ENCODE measurements at regions not wholly inside any gene's neighbourhood (a gene's known extent, or its start where the extent isn't known, plus 50 kb on each side); places are given as distances from the start of the nearest gene placed in this dataset.

DNA sequence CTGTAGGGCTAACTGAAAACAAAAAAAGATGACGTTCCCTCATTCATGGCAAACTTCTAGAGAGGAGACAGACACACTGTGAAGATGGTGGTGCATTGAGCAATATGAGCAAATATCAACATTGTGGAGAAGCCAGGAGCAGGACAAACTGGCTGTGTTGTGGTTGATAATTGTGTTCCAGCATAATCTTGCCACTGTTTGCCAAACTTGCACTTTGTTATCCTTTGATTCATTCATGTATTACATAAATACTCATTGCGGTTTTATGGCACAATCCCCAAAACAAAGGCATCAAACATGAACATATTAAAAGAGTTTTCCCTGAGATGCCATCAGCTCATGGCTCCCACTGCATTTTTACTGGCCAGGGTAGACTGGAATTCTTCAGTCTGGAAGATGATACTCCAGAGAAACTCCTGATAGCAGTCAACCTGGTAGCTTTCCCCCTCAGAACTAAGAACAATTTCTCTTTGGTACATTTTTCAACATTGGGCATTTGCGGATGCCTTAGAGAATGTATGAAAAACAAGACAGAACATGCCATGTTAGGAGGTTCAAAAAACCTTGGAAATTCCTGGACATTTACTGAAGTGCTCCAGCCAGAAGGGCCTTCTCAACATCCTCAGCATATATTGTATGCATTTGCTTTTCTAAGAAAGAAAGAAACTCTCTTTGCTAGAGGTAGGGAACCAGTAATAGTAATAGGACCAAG, 487.4 kb upstream of the CELF4 start:
- H3K36me3 Mint-ChIP-seq (ENCODE audit: low read depth): no peaks in the 10 kb centered on the region
- ATAC-seq: no peak
- ChIA-PET POLR2A (no interaction called here), CTCF (no interaction called here)
- no peak overlapping the region for H3K27ac Mint-ChIP-seq
- no peak for DNase-seq
- H3K27me3 Mint-ChIP-seq: no peaks in the 10 kb centered on the region
- H3K4me3 Mint-ChIP-seq: no peak overlapping the region
- intact Hi-C loops (cut with DNase I, micrococcal nuclease): no loop called here
- peaks cover 1% of the 10 kb centered on the region for H3K9me3 Mint-ChIP-seq (ENCODE audit: low read depth)
- no peaks in the 10 kb centered on the region for H3K4me1 Mint-ChIP-seq

DNA sequence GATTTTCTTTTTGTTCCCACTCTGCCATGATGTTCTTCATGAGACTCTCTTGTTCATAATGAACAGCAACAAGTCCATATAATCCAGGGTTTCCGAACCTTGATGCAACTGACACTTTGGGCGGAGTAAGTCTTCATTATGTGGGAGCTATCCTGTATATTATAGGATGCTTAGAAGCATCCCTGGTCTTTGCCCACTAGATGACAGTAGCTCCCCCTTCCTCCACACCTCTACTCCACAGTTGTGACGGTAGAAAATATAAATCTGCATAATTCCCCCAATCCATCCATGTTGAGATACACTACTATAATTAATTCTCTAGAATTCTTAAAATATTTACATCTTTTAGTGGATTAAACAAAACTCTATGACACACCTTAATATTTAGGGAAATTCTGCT, 482.2 kb upstream of the CELF4 start:
- H3K4me3 Mint-ChIP-seq: no peak overlapping the region
- ATAC-seq: no peak
- no peaks in the 10 kb centered on the region for H3K27me3 Mint-ChIP-seq
- intact Hi-C loops (cut with DNase I, micrococcal nuclease): loop anchor here in 1 of 2 experiments (10.0 kb wide), 1 partner anchor 47 kb away; no protein-coding TSS in a partner anchor
- H3K9me3 Mint-ChIP-seq (ENCODE audit: low read depth): peaks cover 3% of the 10 kb centered on the region
- no peak overlapping the region for H3K27ac Mint-ChIP-seq
- DNase-seq: no peak
- H3K36me3 Mint-ChIP-seq (ENCODE audit: low read depth): no peaks in the 10 kb centered on the region
- H3K4me1 Mint-ChIP-seq: no peaks in the 10 kb centered on the region
- ChIA-PET POLR2A (no interaction called here), CTCF (no interaction called here)

DNA sequence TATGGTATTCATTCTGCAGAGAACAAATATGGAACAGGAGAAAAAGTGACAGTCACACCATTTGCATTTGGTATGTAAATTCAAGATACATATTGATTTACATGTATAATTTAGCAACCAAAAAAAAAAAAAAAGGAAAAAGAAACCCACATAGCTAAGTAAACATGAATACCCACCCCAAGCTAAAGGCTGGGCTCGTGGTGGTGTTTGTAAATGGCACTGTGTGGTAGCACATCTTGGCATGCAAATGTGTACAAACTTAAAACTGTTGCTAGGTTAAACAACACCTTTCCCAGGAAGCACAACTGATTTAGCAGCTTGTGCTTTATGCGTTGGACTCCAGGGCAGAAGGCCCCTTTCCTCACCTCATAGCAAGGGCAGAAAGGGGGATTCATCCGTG, 481.1 kb upstream of the CELF4 start:
- no peak overlapping the region for H3K4me3 Mint-ChIP-seq
- H3K27ac Mint-ChIP-seq: no peak overlapping the region
- no peaks in the 10 kb centered on the region for H3K36me3 Mint-ChIP-seq (ENCODE audit: low read depth)
- H3K27me3 Mint-ChIP-seq: no peaks in the 10 kb centered on the region
- intact Hi-C loops (cut with DNase I, micrococcal nuclease): loop anchor here in 1 of 2 experiments (10.0 kb wide), 1 partner anchor 48 kb away; no protein-coding TSS in a partner anchor
- ChIA-PET POLR2A (no interaction called here), CTCF (no interaction called here)
- DNase-seq (no peak), ATAC-seq (no peak)
- H3K9me3 Mint-ChIP-seq (ENCODE audit: low read depth): peaks cover 3% of the 10 kb centered on the region
- no peaks in the 10 kb centered on the region for H3K4me1 Mint-ChIP-seq

GRCh38 chr18:38045845-38046244, 480.2 kb upstream of the CELF4 start:
- intact Hi-C loops (cut with DNase I, micrococcal nuclease): loop anchor here in 1 of 2 experiments (10.0 kb wide), 1 partner anchor 49 kb away; no protein-coding TSS in a partner anchor
- no peak for ATAC-seq

DNA sequence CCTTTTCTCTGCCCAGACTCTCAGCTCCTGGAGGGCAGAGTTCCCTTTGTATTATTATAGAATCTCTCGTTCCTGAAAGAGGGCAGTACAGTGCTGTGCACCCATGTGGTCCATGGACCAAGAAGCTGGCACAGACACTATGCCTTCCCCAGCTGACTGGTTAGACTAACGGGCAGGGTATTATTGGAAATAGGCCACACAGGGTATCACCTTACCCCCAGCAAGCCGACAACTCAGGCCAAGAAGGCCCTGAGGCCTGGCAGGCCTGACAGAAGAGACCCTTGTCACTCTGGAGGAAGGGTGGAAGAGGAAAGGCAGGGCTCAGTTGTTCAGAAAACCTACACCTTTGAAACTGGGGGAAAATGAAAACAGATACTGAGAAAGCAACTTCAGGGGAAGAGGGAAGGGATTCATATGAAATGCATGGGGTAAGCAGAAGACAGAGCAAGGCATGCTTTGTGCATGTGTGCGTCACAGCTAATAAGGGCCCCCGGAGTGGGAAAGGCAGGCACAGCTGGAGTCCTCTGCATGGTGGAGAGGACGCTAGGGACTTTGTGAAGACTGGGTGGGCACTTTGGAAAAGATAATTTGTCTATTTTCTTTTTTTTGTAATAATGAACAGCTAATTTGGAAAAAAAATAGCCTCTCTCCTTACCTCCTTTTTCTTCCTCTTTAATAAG, 476.8 kb upstream of the CELF4 start:
- DNase-seq (no peak), ATAC-seq (no peak)
- no peak overlapping the region for H3K27ac Mint-ChIP-seq
- H3K4me3 Mint-ChIP-seq: no peak overlapping the region
- peaks cover 3% of the 10 kb centered on the region for H3K9me3 Mint-ChIP-seq (ENCODE audit: low read depth)
- H3K27me3 Mint-ChIP-seq: no peaks in the 10 kb centered on the region
- ChIA-PET CTCF (no interaction called here), POLR2A (no interaction called here)
- intact Hi-C loops (cut with DNase I, micrococcal nuclease): loop anchor here in 1 of 2 experiments (10.0 kb wide), 1 partner anchor 52 kb away; no protein-coding TSS in a partner anchor
- H3K36me3 Mint-ChIP-seq (ENCODE audit: low read depth): no peaks in the 10 kb centered on the region
- no peaks in the 10 kb centered on the region for H3K4me1 Mint-ChIP-seq

More at GRCh38 chr18:38045845-38046244, 480.2 kb upstream of the CELF4 start:
- no peaks in the 10 kb centered on the region for H3K27me3 Mint-ChIP-seq
- H3K4me1 Mint-ChIP-seq: no peaks in the 10 kb centered on the region
- H3K36me3 Mint-ChIP-seq (ENCODE audit: low read depth): no peaks in the 10 kb centered on the region
- no peak overlapping the region for H3K27ac Mint-ChIP-seq
- POLR2A ChIA-PET: no interaction called here
- DNase-seq: no peak
- CTCF ChIA-PET: no interaction called here
- H3K4me3 Mint-ChIP-seq: no peak overlapping the region
- peaks cover 3% of the 10 kb centered on the region for H3K9me3 Mint-ChIP-seq (ENCODE audit: low read depth)

DNA sequence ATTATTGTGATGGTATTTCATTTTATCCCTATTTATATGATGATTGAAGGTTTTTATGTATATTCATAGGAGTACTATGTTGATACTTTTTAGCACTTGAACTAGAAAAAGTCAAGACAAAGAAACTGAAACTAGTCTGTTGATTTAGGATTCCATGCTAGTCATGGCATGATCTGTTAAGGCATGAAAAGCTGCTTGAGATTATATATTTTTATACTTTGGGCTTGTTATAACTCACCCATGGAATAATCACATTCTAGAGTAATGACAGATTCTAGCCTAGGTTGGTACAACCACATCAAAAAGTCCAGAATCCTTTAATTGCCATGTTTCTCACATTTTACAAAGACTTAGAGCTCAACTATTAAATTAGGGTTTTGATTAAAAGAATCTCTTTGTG, 472.6 kb upstream of the CELF4 start:
- ATAC-seq (no peak), DNase-seq (no peak)
- ChIA-PET POLR2A (no interaction called here), CTCF (interaction anchor here (0.5 kb wide), 1 partner anchor 60 kb away, joined by 3 read pairs; no protein-coding TSS in a partner anchor)
- intact Hi-C loops (cut with DNase I, micrococcal nuclease): no loop called here
- Mint-ChIP-seq H3K27me3 (no peaks in the 10 kb centered on the region), H3K4me3 (no peak overlapping the region), H3K27ac (no peak overlapping the region), H3K9me3 (ENCODE audit: low read depth) (peaks cover 1% of the 10 kb centered on the region), H3K36me3 (ENCODE audit: low read depth) (no peaks in the 10 kb centered on the region), H3K4me1 (no peaks in the 10 kb centered on the region)

DNA sequence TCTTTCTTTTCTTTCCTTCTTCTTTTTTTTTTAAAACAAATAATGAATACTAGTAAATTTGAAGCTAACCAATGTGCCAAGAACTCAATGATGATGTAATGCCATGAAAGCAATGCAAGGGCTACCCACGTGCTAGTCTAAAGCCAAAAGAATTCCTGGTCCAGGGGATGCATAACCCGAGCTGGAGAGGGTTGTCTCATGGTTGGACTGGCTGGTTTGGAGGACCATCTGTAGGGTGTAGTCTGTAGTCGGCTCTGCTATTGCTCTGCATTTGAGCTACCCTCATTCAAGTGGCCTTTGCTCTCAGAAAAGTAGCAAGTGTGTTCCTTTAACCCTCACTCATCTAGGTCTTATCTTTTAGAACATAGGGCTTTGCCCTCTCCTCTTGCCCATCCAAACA, 469.6 kb upstream of the CELF4 start:
- ChIA-PET CTCF (no interaction called here), POLR2A (no interaction called here)
- no peak overlapping the region for H3K27ac Mint-ChIP-seq

DNA sequence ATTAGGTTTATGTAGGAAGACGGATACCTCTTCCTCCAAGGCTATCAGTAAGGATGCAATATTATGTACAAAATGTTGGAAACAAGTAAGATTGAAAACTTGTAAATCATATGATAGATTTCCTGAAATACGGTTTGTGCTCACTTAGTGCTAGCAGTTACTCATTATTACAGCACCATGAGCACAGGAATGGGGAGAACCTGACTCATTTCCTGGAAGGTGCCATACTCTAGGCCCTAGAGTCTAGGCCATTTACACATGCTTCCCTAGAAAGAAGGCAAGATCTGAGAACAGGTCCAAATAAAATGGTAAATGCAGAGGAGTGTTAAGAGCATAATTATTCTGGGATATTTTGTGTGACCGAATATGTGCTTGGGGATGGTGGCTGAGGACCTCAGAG, 467.7 kb upstream of the CELF4 start:
- DNase-seq (no peak), ATAC-seq (no peak)
- POLR2A ChIA-PET: no interaction called here
- H3K4me1 Mint-ChIP-seq: no peaks in the 10 kb centered on the region
- H3K36me3 Mint-ChIP-seq (ENCODE audit: low read depth): no peaks in the 10 kb centered on the region
- H3K27me3 Mint-ChIP-seq: no peaks in the 10 kb centered on the region
- H3K9me3 Mint-ChIP-seq (ENCODE audit: low read depth): peaks cover 1% of the 10 kb centered on the region
- no peak overlapping the region for H3K27ac Mint-ChIP-seq
- intact Hi-C loops (cut with DNase I, micrococcal nuclease): no loop called here
- CTCF ChIA-PET: no interaction called here
- H3K4me3 Mint-ChIP-seq: no peak overlapping the region

More for the DNA sequence above, 469.6 kb upstream of the CELF4 start:
- no peak overlapping the region for H3K4me3 Mint-ChIP-seq
- ATAC-seq (no peak), DNase-seq (no peak)
- H3K27me3 Mint-ChIP-seq: no peaks in the 10 kb centered on the region
- intact Hi-C loops (cut with DNase I, micrococcal nuclease): no loop called here
- peaks cover 1% of the 10 kb centered on the region for H3K9me3 Mint-ChIP-seq (ENCODE audit: low read depth)
- no peaks in the 10 kb centered on the region for H3K4me1 Mint-ChIP-seq
- no peaks in the 10 kb centered on the region for H3K36me3 Mint-ChIP-seq (ENCODE audit: low read depth)

DNA sequence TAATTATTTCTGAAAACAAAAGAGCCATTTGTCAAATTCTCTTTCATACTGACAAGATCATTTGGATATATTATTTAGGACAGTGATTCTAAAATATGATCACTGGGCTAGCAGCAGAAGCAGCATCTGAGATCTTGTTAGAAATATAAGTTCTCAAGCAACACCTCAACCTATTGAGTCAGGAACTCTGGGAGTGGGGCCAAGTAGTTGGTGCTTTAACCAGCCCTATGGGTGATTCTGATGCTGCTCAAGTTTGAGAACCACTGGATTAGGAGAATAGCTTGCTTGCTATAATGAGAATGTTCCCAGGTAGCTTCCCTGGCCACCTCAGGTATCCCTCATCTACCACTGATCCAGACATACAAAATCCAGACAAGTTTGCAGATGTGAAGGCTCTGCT, 466.9 kb upstream of the CELF4 start:
- Mint-ChIP-seq H3K27ac (no peak overlapping the region), H3K4me1 (no peaks in the 10 kb centered on the region), H3K4me3 (no peak overlapping the region), H3K9me3 (ENCODE audit: low read depth) (peaks cover 1% of the 10 kb centered on the region), H3K36me3 (ENCODE audit: low read depth) (no peaks in the 10 kb centered on the region), H3K27me3 (no peaks in the 10 kb centered on the region)
- CTCF ChIA-PET: no interaction called here
- ATAC-seq (no peak), DNase-seq (no peak)
- POLR2A ChIA-PET: no interaction called here
- intact Hi-C loops (cut with DNase I, micrococcal nuclease): no loop called here

DNA sequence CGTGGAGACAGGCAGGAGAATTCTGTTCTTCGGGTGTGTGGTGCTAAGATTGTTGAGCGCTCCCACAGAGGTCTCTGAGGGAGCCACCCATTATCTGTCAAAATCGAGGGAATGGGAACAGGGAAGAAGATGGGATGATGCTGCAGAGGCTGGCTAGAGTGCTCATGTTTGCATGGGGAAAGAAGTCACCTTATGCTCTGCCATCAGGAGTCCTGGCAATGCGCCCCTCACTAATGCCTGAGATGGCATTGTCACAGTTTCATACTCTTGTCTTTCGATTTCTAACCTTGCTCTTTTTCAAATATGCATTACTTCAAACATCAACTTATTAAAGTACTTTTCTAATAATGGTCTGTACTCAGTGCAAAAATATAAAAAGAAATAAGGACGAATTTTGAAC, 463.3 kb upstream of the CELF4 start:
- no peak for ATAC-seq
- Mint-ChIP-seq H3K36me3 (ENCODE audit: low read depth) (no peaks in the 10 kb centered on the region), H3K27me3 (no peaks in the 10 kb centered on the region), H3K9me3 (ENCODE audit: low read depth) (no peaks in the 10 kb centered on the region), H3K27ac (no peak overlapping the region), H3K4me3 (no peak overlapping the region), H3K4me1 (no peaks in the 10 kb centered on the region)
- POLR2A ChIA-PET: no interaction called here
- CTCF ChIA-PET: no interaction called here
- DNase-seq: no peak
- intact Hi-C loops (cut with DNase I, micrococcal nuclease): no loop called here

DNA sequence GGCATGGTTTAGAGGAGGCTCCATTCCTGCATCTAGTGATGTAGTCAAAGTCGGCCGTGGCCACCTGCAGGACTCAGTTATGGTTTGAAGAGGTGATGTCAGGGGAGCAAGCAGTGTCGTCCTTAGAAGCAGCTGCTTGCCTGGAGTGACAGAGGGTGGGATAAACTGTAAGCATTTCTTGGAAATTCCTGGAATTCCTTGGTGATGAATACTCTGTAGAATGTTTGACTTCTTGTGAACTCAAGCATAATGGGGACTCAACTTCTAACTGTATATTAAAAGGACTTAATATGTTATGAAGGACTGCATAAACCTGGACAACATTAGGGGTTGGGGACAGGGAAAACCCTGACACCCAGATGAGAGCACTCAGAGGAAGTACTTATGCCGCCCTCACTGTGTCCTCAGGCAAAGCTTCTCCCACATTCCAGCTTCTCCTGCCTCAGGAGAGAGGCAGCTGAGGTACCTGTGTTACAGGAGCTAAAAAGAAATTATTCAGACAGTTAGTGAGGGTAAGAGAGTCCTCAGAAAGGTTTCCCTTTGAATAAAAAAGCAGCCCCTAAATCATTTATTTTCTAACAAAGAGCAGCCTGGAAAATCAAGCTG, 459.9 kb upstream of the CELF4 start:
- ChIA-PET POLR2A (no interaction called here), CTCF (no interaction called here)
- ATAC-seq (no peak), DNase-seq (no peak)
- H3K9me3 Mint-ChIP-seq (ENCODE audit: low read depth): peaks cover 3% of the 10 kb centered on the region
- intact Hi-C loops (cut with DNase I, micrococcal nuclease): no loop called here
- no peaks in the 10 kb centered on the region for H3K4me1 Mint-ChIP-seq
- H3K27me3 Mint-ChIP-seq: no peaks in the 10 kb centered on the region
- no peak overlapping the region for H3K27ac Mint-ChIP-seq
- H3K4me3 Mint-ChIP-seq: no peak overlapping the region
- no peaks in the 10 kb centered on the region for H3K36me3 Mint-ChIP-seq (ENCODE audit: low read depth)

- Mint-ChIP-seq H3K4me1 (no peaks in the 10 kb centered on the region), H3K4me3 (no peak overlapping the region), H3K9me3 (ENCODE audit: low read depth) (peaks cover 3% of the 10 kb centered on the region), H3K27me3 (no peaks in the 10 kb centered on the region), H3K36me3 (ENCODE audit: low read depth) (no peaks in the 10 kb centered on the region), H3K27ac (no peak overlapping the region)
- ChIA-PET POLR2A (no interaction called here), CTCF (interaction anchor here (0.6 kb wide), 1 partner anchor 74 kb away, joined by 3 read pairs; no protein-coding TSS in a partner anchor)
- intact Hi-C loops (cut with DNase I, micrococcal nuclease): no loop called here
- ATAC-seq (no peak), DNase-seq (no peak)
These were observed 458.3 kb upstream of the CELF4 start for GRCh38 chr18:38023871-38024270.

All from activated CD4-positive, alpha-beta T cell treated with anti-CD3 and anti-CD28 coated beads for 36 hours (primary cell).